ENCODE measurements at regions not wholly inside any gene's neighbourhood (a gene's known extent, or its start where the extent isn't known, plus 50 kb on each side); places are given as distances from the start of the nearest gene placed in this dataset.

DNA sequence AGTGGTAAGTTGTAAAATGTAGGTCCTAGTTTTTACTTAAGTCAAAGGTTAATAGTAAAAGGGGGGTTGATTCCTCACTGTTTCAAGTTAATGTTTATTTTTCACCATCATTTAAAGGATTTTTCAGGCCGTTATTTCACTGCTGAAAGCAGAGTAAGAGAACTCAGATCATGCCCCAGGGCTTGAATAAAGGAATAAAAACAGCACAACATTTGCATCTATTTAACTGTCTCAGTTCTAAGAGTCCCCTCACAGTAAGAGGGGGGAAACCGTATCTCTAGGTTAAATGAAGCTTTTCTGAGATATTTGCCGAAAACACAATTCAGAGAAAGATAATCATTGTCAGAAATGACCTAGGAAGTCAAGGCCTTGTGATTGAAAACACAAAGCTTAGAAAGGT is 138.2 kb upstream of the KCTD1 start:
- Histone ChIP-seq H2AFZ (ENCODE audit: low read length) (no peak overlapping the region), H3K9me3 (ENCODE audit: low read length) (no peaks in the 10 kb centered on the region), H3K4me2 (ENCODE audit: low read depth, low read length) (no peak overlapping the region), H3K4me3 (replicated peaks in 1 of 3; ENCODE audit: insufficient read depth in 1 of 3, low read depth in 2 of 3, low read length in 3 of 3) (no peak overlapping the region), H3K27me3 (ENCODE audit: control insufficient read depth in 1 of 2, insufficient read depth in 2 of 2, low read length in 2 of 2) (no peaks in the 10 kb centered on the region), H3K36me3 (replicated peaks in 1 of 2; ENCODE audit: control insufficient read depth in 1 of 2, insufficient read depth in 2 of 2, low read length in 2 of 2) (no peaks in the 10 kb centered on the region), H3K9ac (ENCODE audit: insufficient read depth, low read depth, low read length) (no peak overlapping the region), H3K27ac (ENCODE audit: extremely low read length, insufficient read depth, low read length) (no peak overlapping the region), H3K4me1 (ENCODE audit: insufficient read depth, low read length) (peaks cover 14% of the 10 kb centered on the region), H3K79me2 (ENCODE audit: insufficient read depth, low read length) (no peaks in the 10 kb centered on the region), H4K20me1 (ENCODE audit: insufficient read depth, low read length) (no peaks in the 10 kb centered on the region)
- ATAC-seq (no peak), FAIRE-seq (no peak), DNase-seq (ENCODE audit: low spot score) (no peak)
- CTCF ChIA-PET (ENCODE audit: low intra/inter-chr PET ratio, low total read pairs) = no interaction called here
- BruUV-seq (replicated peaks) = no TSS peak
- TF ChIP-seq, protein P1, sequence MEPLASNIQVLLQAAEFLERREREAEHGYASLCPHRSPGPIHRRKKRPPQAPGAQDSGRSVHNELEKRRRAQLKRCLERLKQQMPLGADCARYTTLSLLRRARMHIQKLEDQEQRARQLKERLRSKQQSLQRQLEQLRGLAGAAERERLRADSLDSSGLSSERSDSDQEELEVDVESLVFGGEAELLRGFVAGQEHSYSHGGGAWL (CRISPR knock-in tag; IDR thresholded peaks at IDR 0.05) = no peak
- TF ChIP-seq MAFF (IDR thresholded peaks at IDR 0.05; ENCODE audit: low read depth, low read length) (no peak), TP53 (CRISPR knock-in tag; conservative IDR thresholded peaks at IDR 0.05) (no peak), RELA (CRISPR knock-in tag; IDR thresholded peaks at IDR 0.05) (no peak), GABPB1 (CRISPR knock-in tag; IDR thresholded peaks at IDR 0.05) (no peak), NPAS2 (CRISPR knock-in tag; IDR thresholded peaks at IDR 0.05; ENCODE audit: borderline replicate concordance) (no peak), MATR3 (CRISPR knock-in tag; IDR thresholded peaks at IDR 0.05) (no peak), BCL6 (CRISPR knock-in tag; IDR thresholded peaks at IDR 0.05) (no peak), SALL2 (CRISPR knock-in tag; IDR thresholded peaks at IDR 0.05) (no peak), ZNF274 (CRISPR knock-in tag; IDR thresholded peaks at IDR 0.05) (no peak), THAP11 (CRISPR knock-in tag; IDR thresholded peaks at IDR 0.05) (no peak), ELF4 (CRISPR knock-in tag; IDR thresholded peaks at IDR 0.05; ENCODE audit: borderline replicate concordance) (no peak), ZNF10 (CRISPR knock-in tag; IDR thresholded peaks at IDR 0.05; ENCODE audit: borderline replicate concordance, low read depth) (no peak)
- TF ChIP-seq, protein P2, sequence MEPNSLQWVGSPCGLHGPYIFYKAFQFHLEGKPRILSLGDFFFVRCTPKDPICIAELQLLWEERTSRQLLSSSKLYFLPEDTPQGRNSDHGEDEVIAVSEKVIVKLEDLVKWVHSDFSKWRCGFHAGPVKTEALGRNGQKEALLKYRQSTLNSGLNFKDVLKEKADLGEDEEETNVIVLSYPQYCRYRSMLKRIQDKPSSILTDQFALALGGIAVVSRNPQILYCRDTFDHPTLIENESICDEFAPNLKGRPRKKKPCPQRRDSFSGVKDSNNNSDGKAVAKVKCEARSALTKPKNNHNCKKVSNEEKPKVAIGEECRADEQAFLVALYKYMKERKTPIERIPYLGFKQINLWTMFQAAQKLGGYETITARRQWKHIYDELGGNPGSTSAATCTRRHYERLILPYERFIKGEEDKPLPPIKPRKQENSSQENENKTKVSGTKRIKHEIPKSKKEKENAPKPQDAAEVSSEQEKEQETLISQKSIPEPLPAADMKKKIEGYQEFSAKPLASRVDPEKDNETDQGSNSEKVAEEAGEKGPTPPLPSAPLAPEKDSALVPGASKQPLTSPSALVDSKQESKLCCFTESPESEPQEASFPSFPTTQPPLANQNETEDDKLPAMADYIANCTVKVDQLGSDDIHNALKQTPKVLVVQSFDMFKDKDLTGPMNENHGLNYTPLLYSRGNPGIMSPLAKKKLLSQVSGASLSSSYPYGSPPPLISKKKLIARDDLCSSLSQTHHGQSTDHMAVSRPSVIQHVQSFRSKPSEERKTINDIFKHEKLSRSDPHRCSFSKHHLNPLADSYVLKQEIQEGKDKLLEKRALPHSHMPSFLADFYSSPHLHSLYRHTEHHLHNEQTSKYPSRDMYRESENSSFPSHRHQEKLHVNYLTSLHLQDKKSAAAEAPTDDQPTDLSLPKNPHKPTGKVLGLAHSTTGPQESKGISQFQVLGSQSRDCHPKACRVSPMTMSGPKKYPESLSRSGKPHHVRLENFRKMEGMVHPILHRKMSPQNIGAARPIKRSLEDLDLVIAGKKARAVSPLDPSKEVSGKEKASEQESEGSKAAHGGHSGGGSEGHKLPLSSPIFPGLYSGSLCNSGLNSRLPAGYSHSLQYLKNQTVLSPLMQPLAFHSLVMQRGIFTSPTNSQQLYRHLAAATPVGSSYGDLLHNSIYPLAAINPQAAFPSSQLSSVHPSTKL (CRISPR knock-in tag; IDR thresholded peaks at IDR 0.05) = no peak
- intact Hi-C loops (cut with micrococcal nuclease; ENCODE audit: unreplicated experiment) = no loop called here
- POLR2A ChIA-PET = no interaction called here
- WGBS (ENCODE audit: low lambda C conversion rate) = 0% methylated on average over 3 of the region's 3 CpGs
- in situ Hi-C loops (cut with HindIII; ENCODE audit: extremely low pct_ligation_motif_present, low pct_unique_long_range_greater_than_20kb) = no loop called here
